Activated CD4-positive, alpha-beta memory T cell treated with anti-CD3 and anti-CD28 coated beads, Interleukin-2, amount 10 ng/mL, durations not matched to agents 7 days and 5 days (primary cell): ENCODE measurements at regions not wholly inside any gene's neighbourhood (a gene's known extent, or its start where the extent isn't known, plus 50 kb on each side); places are given as distances from the start of the nearest gene placed in this dataset.

Experiments
- CTCF ChIA-PET: fragments of 350-600 bp; sonication (Branson Sonifier 250); formaldehyde crosslinking; loops from one replicate; lab custom pipeline; 2021; ENCODE audit warnings: antibody characterized with exemption, inconsistent platforms; lab: Charles Lee
- POLR2A ChIA-PET: fragments of 350-600 bp; sonication (Branson Sonifier 250); formaldehyde crosslinking; loops from one replicate; lab custom pipeline; 2021; ENCODE audit warnings: antibody characterized with exemption; lab: Charles Lee
- DNase-seq: peaks from one replicate; pipeline ENCODE4 v3.0.0-alpha.2; 2020
- H3K27ac Mint-ChIP-seq: one replicate; pipeline ENCODE4 v1.8.0; 2021; ENCODE audit warnings: mild to moderate bottlenecking, mixed read lengths
- H3K27me3 Mint-ChIP-seq: one replicate; pipeline ENCODE4 v1.8.0; 2021; ENCODE audit warnings: mixed read lengths
- H3K36me3 Mint-ChIP-seq: one replicate; pipeline ENCODE4 v1.8.0; 2021; ENCODE audit warnings: low read depth, mixed read lengths
- H3K4me1 Mint-ChIP-seq: one replicate; pipeline ENCODE4 v1.8.0; 2021; ENCODE audit warnings: mixed read lengths
- H3K4me3 Mint-ChIP-seq: one replicate; pipeline ENCODE4 v1.8.0; 2021; ENCODE audit warnings: mild to moderate bottlenecking, mixed read lengths
- H3K9me3 Mint-ChIP-seq: one replicate; pipeline ENCODE4 v1.8.0; 2021; ENCODE audit warnings: mixed read lengths

DNA sequence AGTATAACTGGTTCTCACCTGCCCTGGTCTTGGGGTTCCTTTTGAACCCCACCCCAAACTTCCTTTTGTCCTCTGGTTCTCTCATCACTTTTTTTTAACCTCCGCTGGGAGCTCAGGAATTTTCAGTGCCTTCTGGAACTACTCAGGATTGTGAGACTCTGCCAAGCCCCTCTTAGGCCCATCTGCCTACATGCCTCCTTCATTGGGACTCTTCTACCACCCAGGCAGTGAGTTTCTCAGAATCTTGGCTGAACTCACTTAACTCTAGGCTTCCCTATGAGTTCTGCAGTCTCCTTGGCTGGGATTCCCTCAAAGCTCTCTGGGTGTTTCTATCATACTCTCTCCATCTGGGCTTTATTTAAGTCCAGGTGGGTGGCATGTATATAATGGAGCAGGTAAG lies 86.3 kb downstream of the MDH1 start:
- no peaks in the 10 kb centered on the region for H3K9me3 Mint-ChIP-seq
- H3K4me3 Mint-ChIP-seq: no peak overlapping the region
- no peak for DNase-seq
- peaks cover 11% of the 10 kb centered on the region for H3K27me3 Mint-ChIP-seq
- H3K27ac Mint-ChIP-seq: no peak overlapping the region
- H3K36me3 Mint-ChIP-seq: no peaks in the 10 kb centered on the region
- peaks cover 7% of the 10 kb centered on the region for H3K4me1 Mint-ChIP-seq
- CTCF ChIA-PET: no interaction called here
- POLR2A ChIA-PET: no interaction called here

DNA sequence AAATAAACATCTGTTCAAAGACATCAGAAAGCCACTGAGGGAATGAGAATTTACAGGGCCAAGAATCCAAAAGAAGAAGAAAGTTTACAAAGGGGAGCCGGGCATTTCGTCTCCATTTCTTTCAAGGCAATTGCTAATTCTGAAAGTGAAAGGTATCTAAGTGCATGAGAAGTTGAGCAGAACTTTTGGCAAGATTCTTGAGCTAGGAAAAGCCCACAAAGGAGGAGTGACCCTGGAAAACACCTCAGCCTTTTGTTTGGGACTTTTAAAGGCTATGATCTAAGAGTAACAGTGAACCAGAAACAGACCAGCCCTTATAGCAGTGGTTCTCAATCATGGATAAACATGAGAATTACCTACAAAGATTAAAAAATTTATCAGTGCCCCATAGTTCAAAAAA lies 87.4 kb downstream of the MDH1 start:
- no peak overlapping the region for H3K27ac Mint-ChIP-seq
- peaks cover 7% of the 10 kb centered on the region for H3K4me1 Mint-ChIP-seq
- H3K9me3 Mint-ChIP-seq: no peaks in the 10 kb centered on the region
- CTCF ChIA-PET: interaction anchor here (1.2 kb wide), 1 partner anchor 185 kb away, joined by 4 read pairs; no protein-coding TSS in a partner anchor
- H3K27me3 Mint-ChIP-seq: peaks cover 11% of the 10 kb centered on the region
- DNase-seq: no peak
- H3K4me3 Mint-ChIP-seq: no peak overlapping the region
- no peaks in the 10 kb centered on the region for H3K36me3 Mint-ChIP-seq
- POLR2A ChIA-PET: no interaction called here

DNA sequence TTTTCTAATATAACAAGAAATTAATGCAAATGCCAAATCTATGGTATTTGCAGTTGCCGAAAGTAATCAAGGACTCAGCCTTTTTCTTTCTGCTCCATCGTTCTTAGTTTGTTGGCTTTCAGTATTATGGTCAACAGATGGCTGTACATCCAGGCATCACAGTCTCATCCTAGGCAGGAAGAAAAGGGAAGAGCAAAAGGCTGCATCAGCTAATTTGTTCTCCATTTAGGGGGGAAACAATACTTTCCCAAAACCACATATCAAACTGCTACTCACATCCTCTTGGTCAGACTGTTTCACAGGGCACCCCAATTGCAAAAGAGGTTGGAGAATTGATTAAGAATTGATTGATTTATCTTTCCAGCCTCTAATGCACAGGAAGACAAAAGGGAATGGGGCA lies 89.3 kb downstream of the MDH1 start:
- ChIA-PET CTCF (interaction anchor here (0.8 kb wide), 1 partner anchor 10 kb away, joined by 3 read pairs; no protein-coding TSS in a partner anchor), POLR2A (no interaction called here)
- peaks cover 7% of the 10 kb centered on the region for H3K4me1 Mint-ChIP-seq
- DNase-seq: no peak
- no peak overlapping the region for H3K4me3 Mint-ChIP-seq
- H3K9me3 Mint-ChIP-seq: no peaks in the 10 kb centered on the region
- H3K27me3 Mint-ChIP-seq: peaks cover 11% of the 10 kb centered on the region
- H3K36me3 Mint-ChIP-seq: no peaks in the 10 kb centered on the region
- no peak overlapping the region for H3K27ac Mint-ChIP-seq

- H3K4me1 Mint-ChIP-seq: peaks cover 7% of the 10 kb centered on the region
- ChIA-PET POLR2A (no interaction called here), CTCF (interaction anchor here (0.8 kb wide), 1 partner anchor 9 kb away, joined by 3 read pairs; no protein-coding TSS in a partner anchor)
- H3K36me3 Mint-ChIP-seq: no peaks in the 10 kb centered on the region
- DNase-seq: no peak
- H3K9me3 Mint-ChIP-seq: no peaks in the 10 kb centered on the region
- no peak overlapping the region for H3K4me3 Mint-ChIP-seq
- H3K27me3 Mint-ChIP-seq: peaks cover 10% of the 10 kb centered on the region
- H3K27ac Mint-ChIP-seq: no peak overlapping the region
Measured at GRCh38 chr2:63678551-63678950, 89.8 kb downstream of the MDH1 start.

GRCh38 chr2:63679252-63679855 lies 90.6 kb downstream of the MDH1 start:
- peaks cover 12% of the 10 kb centered on the region for H3K27me3 Mint-ChIP-seq
- H3K27ac Mint-ChIP-seq: no peak overlapping the region
- H3K4me1 Mint-ChIP-seq: peaks cover 7% of the 10 kb centered on the region
- POLR2A ChIA-PET: no interaction called here
- CTCF ChIA-PET: no interaction called here
- no peak for DNase-seq
- no peak overlapping the region for H3K4me3 Mint-ChIP-seq
- H3K36me3 Mint-ChIP-seq: no peaks in the 10 kb centered on the region
- no peaks in the 10 kb centered on the region for H3K9me3 Mint-ChIP-seq

DNA sequence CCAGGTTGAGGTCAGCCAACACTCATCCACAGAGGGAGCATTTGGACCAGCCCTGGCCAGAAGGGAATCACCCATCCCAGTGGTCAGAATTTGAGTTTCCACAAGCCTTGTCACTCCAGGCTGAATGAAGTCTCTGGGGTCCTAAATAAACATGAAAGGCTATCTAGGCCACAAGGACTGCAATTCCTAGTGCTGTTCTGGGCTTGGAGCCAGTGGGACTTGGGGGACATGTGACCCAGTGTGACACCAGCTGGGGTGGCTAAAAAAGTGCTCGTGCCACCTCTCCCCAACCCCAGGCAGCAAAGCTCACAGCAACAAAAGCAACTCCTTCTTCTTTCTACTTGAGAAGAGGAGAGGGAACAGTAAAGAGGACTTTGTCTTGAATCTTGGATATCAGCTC lies 91.7 kb downstream of the MDH1 start:
- no peak overlapping the region for H3K27ac Mint-ChIP-seq
- DNase-seq: no peak
- no peaks in the 10 kb centered on the region for H3K9me3 Mint-ChIP-seq
- no peak overlapping the region for H3K4me3 Mint-ChIP-seq
- POLR2A ChIA-PET: no interaction called here
- peaks cover 9% of the 10 kb centered on the region for H3K27me3 Mint-ChIP-seq
- no peaks in the 10 kb centered on the region for H3K36me3 Mint-ChIP-seq
- peaks cover 5% of the 10 kb centered on the region for H3K4me1 Mint-ChIP-seq
- CTCF ChIA-PET: no interaction called here

- H3K27ac Mint-ChIP-seq: no peak overlapping the region
- peaks cover 16% of the 10 kb centered on the region for H3K27me3 Mint-ChIP-seq
- no peak overlapping the region for H3K4me3 Mint-ChIP-seq
- no peaks in the 10 kb centered on the region for H3K36me3 Mint-ChIP-seq
- no peak for DNase-seq
- H3K9me3 Mint-ChIP-seq: no peaks in the 10 kb centered on the region
- ChIA-PET POLR2A (no interaction called here), CTCF (no interaction called here)
- H3K4me1 Mint-ChIP-seq: no peaks in the 10 kb centered on the region
Measured at GRCh38 chr2:63681896-63682295, 93.1 kb downstream of the MDH1 start.

DNA sequence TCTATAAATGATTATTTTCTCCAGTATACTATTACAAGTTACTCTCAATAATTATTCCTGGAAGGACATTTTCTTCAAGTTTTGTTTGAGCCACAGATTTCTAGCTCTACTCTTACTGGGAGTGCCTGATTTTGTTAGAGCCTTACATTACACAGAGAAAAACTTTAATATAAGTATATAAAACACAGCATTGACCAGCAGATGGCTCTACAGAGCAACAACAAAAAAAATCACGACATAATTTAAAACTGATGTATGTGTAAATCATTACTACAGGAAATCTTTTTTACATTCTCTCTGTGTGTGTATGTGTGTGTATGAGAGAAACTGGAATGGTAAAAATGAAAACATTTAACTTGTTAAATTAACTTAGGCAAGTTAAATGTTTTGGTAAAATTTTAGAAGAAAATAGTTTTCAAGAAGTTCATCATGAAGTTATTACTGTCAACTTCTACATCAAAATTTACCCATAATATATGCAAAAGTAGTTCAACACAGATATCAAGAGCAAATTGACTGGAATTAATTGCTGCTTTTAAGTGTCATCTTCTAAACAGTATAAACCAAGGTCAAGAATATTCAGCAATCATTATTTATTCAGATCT lies 103.3 kb downstream of the MDH1 start:
- H3K9me3 Mint-ChIP-seq: no peaks in the 10 kb centered on the region
- H3K4me3 Mint-ChIP-seq: no peak overlapping the region
- H3K27ac Mint-ChIP-seq: no peak overlapping the region
- POLR2A ChIA-PET: no interaction called here
- H3K4me1 Mint-ChIP-seq: no peaks in the 10 kb centered on the region
- CTCF ChIA-PET: interaction anchor here (1.4 to 5.3 kb wide), 4 partner anchors 18 to 323 kb away, joined by 3 to 42 read pairs (median 8); no protein-coding TSS in a partner anchor
- no peaks in the 10 kb centered on the region for H3K27me3 Mint-ChIP-seq
- no peak for DNase-seq
- H3K36me3 Mint-ChIP-seq: no peaks in the 10 kb centered on the region

GRCh38 chr2:63695583-63695982 lies 106.8 kb downstream of the MDH1 start:
- DNase-seq: no peak
- H3K4me1 Mint-ChIP-seq: no peaks in the 10 kb centered on the region
- H3K4me3 Mint-ChIP-seq: no peak overlapping the region
- no peak overlapping the region for H3K27ac Mint-ChIP-seq
- H3K27me3 Mint-ChIP-seq: no peaks in the 10 kb centered on the region
- no peaks in the 10 kb centered on the region for H3K9me3 Mint-ChIP-seq
- ChIA-PET POLR2A (no interaction called here), CTCF (no interaction called here)
- no peaks in the 10 kb centered on the region for H3K36me3 Mint-ChIP-seq

DNA sequence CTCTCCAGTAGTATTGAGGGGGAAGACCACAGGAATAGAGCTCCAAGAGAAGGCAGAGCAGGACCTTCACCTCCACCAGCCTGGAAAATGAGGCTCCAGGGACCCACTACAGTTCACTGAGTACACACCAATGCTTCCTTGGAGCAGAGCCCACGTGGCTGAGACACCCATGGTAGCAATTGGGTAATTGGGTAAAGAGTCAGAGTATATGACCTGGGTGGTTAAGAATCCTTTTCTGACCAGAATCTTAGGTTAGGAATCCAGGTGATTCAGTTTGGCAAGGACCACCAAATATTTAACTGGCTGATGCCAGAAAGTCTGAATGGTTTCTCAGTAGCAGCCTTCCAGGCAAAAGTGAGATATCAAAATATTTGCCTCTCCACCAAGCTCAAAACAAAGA lies 107.7 kb downstream of the MDH1 start:
- CTCF ChIA-PET: no interaction called here
- no peak for DNase-seq
- Mint-ChIP-seq H3K27ac (no peak overlapping the region), H3K4me1 (no peaks in the 10 kb centered on the region), H3K27me3 (no peaks in the 10 kb centered on the region), H3K4me3 (no peak overlapping the region), H3K9me3 (no peaks in the 10 kb centered on the region), H3K36me3 (no peaks in the 10 kb centered on the region)
- POLR2A ChIA-PET: no interaction called here

DNA sequence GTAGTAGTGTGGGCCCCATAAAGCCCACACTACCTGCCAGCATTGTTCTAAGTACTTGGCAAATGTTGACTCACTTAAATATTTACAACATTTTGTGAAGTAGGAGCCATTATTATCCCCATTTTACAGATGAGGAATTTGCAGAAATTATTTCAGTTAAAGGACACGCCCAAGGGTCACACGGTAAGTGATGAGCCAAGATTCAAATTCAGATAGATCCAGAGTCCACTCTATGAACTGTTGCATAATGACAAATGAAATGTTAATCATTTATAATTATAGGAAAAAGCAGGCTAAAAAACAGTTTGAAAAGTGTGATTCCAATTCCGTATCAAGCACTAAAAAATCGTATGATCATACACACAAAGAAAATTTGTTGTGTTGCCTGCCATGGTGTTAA lies 108.4 kb downstream of the MDH1 start:
- H3K27ac Mint-ChIP-seq: no peak overlapping the region
- H3K4me3 Mint-ChIP-seq: no peak overlapping the region
- no peaks in the 10 kb centered on the region for H3K36me3 Mint-ChIP-seq
- ChIA-PET POLR2A (no interaction called here), CTCF (no interaction called here)
- H3K4me1 Mint-ChIP-seq: no peaks in the 10 kb centered on the region
- no peaks in the 10 kb centered on the region for H3K27me3 Mint-ChIP-seq
- DNase-seq: no peak
- no peaks in the 10 kb centered on the region for H3K9me3 Mint-ChIP-seq

DNA sequence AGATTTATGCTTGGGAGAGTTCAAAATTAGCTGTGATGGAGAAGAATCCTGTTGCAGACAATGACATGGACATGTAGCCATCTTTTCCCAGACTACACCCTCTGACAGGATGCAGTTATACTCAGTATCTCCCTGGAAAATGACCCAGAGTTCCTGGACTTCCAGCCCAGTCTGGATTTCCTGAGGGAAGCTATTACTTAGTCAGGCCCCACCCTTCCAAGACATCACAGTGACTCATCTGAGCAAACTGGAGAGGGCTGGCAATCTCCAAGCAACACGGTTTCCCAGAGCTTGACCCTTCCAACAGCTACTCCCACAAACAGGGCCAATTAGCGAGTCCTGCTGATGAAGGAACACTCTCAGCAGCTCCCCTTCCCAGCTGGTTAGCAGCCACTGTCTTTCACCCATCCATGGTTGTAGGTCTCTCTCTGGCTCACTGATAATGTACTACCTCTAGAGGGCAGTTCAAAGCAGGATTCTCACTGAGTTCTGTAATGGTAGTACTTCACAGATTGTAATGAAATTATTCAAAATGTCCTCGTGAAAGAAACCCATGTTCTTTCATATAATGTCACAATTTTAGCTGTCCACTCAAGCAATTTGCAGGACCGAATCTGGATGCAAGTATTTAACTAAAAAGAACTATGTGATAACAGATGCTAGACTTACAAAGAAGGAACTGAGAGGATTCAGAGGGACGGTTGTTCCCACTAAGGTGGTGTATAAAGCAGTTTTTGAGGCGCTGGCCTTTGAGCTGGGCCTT lies 110.2 kb downstream of the MDH1 start:
- CTCF ChIA-PET: interaction anchor here (0.7 to 5.2 kb wide), 11 partner anchors 9 to 629 kb away, joined by 3 to 89 read pairs (median 4); no protein-coding TSS in a partner anchor
- POLR2A ChIA-PET: interaction anchor here (0.6 to 2.2 kb wide), 5 partner anchors 142 to 323 kb away, joined by 3 to 11 read pairs (median 3); partner anchors contain the start of gene UGP2
- Mint-ChIP-seq H3K4me3 (no peak overlapping the region), H3K36me3 (no peaks in the 10 kb centered on the region), H3K4me1 (no peaks in the 10 kb centered on the region), H3K27ac (no peak overlapping the region), H3K27me3 (no peaks in the 10 kb centered on the region), H3K9me3 (no peaks in the 10 kb centered on the region)
- DNase-seq: peak; percentile 18

- Mint-ChIP-seq H3K27ac (no peak overlapping the region), H3K9me3 (no peaks in the 10 kb centered on the region), H3K27me3 (no peaks in the 10 kb centered on the region), H3K36me3 (no peaks in the 10 kb centered on the region), H3K4me1 (no peaks in the 10 kb centered on the region), H3K4me3 (no peak overlapping the region)
- POLR2A ChIA-PET: interaction anchor here (0.6 to 2.2 kb wide), 3 partner anchors 142 to 195 kb away, joined by 3 to 11 read pairs (median 5); partner anchors contain the start of gene UGP2
- CTCF ChIA-PET: interaction anchor here (0.7 to 5.2 kb wide), 7 partner anchors 41 to 222 kb away, joined by 3 to 89 read pairs (median 4); no protein-coding TSS in a partner anchor
- no peak for DNase-seq
Measured at GRCh38 chr2:63699549-63699839, 110.7 kb downstream of the MDH1 start.
